GM23248 (cell line): ENCODE measurements at regions not wholly inside any gene's neighbourhood (a gene's known extent, or its start where the extent isn't known, plus 50 kb on each side); places are given as distances from the start of the nearest gene placed in this dataset.
A peak's percentile ranks its signal among the peaks of the same experiment; 100 is the strongest.

Experiments
- DNase-seq: peaks from one replicate; pipeline ENCODE4 v3.0.0-alpha.2; 2015
- H2AFZ ChIP-seq: fragments of 200-600 bp; sonication (generic); 2 replicates; pipeline ENCODE4 v1.6.1; 2016; ENCODE audit warnings: antibody characterized with exemption
- H3F3A ChIP-seq: fragments of 200-600 bp; sonication (generic); 2 replicates; pipeline ENCODE4 v1.6.1; 2016; ENCODE audit warnings: mild to moderate bottlenecking, antibody characterized with exemption, mixed run types; ENCODE audit not compliant: insufficient read depth
- H3K27ac ChIP-seq: fragments of 200-600 bp; sonication (generic); 2 replicates; pipeline ENCODE4 v1.5.1; 2016; ENCODE audit warnings: mild to moderate bottlenecking
- H3K27me3 ChIP-seq: fragments of 200-600 bp; sonication (generic); replicated peaks from 2 replicates; pipeline ENCODE4 v1.6.1; 2016; ENCODE audit warnings: mild to moderate bottlenecking; ENCODE audit not compliant: insufficient read depth
- H3K36me3 ChIP-seq: fragments of 200-600 bp; sonication (generic); 2 replicates; pipeline ENCODE4 v1.6.1; 2016; ENCODE audit warnings: low read depth, mild to moderate bottlenecking
- H3K4me1 ChIP-seq: fragments of 200-600 bp; sonication (generic); 2 replicates; pipeline ENCODE4 v1.6.1; 2016; ENCODE audit warnings: mild to moderate bottlenecking; ENCODE audit not compliant: insufficient read depth
- H3K4me2 ChIP-seq: fragments of 200-600 bp; sonication (generic); one replicate; pipeline ENCODE4 v1.6.1; 2016; ENCODE audit warnings: mild to moderate bottlenecking; ENCODE audit not compliant: unreplicated experiment
- H3K4me3 ChIP-seq: fragments of 200-600 bp; sonication (generic); 2 replicates; pipeline ENCODE4 v1.5.1; 2016; ENCODE audit warnings: mild to moderate bottlenecking
- H3K79me2 ChIP-seq: fragments of 200-600 bp; sonication (generic); 2 replicates; pipeline ENCODE4 v1.6.1; 2016; ENCODE audit warnings: mild to moderate bottlenecking; ENCODE audit not compliant: insufficient read depth
- H3K9ac ChIP-seq: fragments of 200-600 bp; sonication (generic); 2 replicates; pipeline ENCODE4 v1.6.1; 2016; ENCODE audit warnings: mild to moderate bottlenecking
- H3K9me2 ChIP-seq: fragments of 200-600 bp; sonication (generic); 2 replicates; pipeline ENCODE4 v1.6.1; 2016; ENCODE audit warnings: mixed run types, mild to moderate bottlenecking, moderate library complexity; ENCODE audit not compliant: insufficient read depth
- H3K9me3 ChIP-seq: fragments of 200-600 bp; sonication (generic); one replicate; pipeline ENCODE4 v1.6.1; 2017; ENCODE audit warnings: low read depth
- H4K20me1 ChIP-seq: fragments of 200-600 bp; sonication (generic); 2 replicates; pipeline ENCODE4 v1.6.0; 2016; ENCODE audit not compliant: insufficient read depth
- EZH2 ChIP-seq: fragments of 200-600 bp; sonication (generic); IDR thresholded peaks from 2 replicates; pipeline ENCODE4 v1.6.1; 2018; ENCODE audit warnings: antibody characterized with exemption, mild to moderate bottlenecking; ENCODE audit not compliant: insufficient read depth, poor library complexity, severe bottlenecking
- EZH2phosphoT487 ChIP-seq: fragments of 200-600 bp; sonication (generic); IDR thresholded peaks from 2 replicates; pipeline ENCODE4 v1.6.1; 2018; ENCODE audit warnings: antibody characterized with exemption, moderate library complexity, mild to moderate bottlenecking, low read depth; ENCODE audit not compliant: insufficient read depth
- WGBS, 2 experiments: methylation state at CpG; one replicate each; pipeline ENCODE4 v1.1.6; 2015 to 2017; ENCODE audit warnings: low lambda C conversion rate in 2 of 2, low coverage in 1 of 2; ENCODE audit errors: missing lambda C conversion rate in 2 of 2; 5-methylcytosine and 5-hydroxymethylcytosine counted together
- in situ Hi-C: fragments of 300-500 bp; cut with MboI; formaldehyde crosslinking; loops from 2 replicates; pipeline ENCODE4 v1.15.0; 2020

DNA sequence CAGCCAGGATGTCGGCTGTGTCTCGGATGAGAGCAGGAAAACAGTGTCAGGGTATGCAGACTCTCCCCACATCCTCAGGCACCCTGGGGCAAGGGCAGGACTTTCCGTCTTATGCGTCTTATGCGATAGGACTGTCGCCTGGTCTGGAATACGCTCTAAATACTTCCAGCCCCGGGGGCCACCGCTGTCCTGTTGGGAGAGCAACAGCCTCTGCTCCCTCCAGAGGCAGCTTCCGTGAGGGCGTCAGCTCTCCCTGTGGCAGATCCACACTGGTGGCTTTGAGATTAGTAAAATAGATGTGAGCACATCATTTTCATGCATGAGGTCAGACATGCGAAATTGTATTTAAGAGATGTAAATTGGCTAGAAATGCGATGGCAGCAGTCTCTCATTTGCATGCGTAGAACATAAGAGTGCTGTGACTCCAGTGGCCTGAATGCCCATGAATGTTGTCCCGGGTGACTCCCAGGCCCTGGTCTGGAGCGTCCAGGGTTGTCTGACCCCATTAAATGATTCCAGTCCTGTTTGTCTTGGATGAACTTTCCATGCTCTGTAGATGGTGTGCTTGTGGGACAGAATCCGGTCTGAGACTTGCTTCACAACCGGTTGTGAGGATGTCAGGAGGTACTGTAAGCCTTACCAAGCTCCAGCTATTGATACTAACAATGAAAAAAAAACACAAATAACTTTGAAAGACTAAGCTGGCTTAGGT lies 228.2 kb downstream of the SYK start:
- Histone ChIP-seq H3K79me2 (no peaks in the 10 kb centered on the region), H3K9ac (no peak overlapping the region), H3K9me3 (no peaks in the 10 kb centered on the region), H3K9me2 (no peaks in the 10 kb centered on the region), H3K4me2 (no peak overlapping the region), H2AFZ (no peak overlapping the region), H3K27me3 (no peaks in the 10 kb centered on the region), H3K4me3 (no peak overlapping the region), H3K27ac (no peak overlapping the region), H4K20me1 (no peaks in the 10 kb centered on the region), H3K36me3 (no peaks in the 10 kb centered on the region), H3F3A (no peaks in the 10 kb centered on the region), H3K4me1 (no peaks in the 10 kb centered on the region)
- WGBS, 2 experiments = 88 to 89% methylated on average over 18 of the region's 18 CpGs
- TF ChIP-seq EZH2phosphoT487 (no peak), EZH2 (no peak)
- in situ Hi-C loops = no loop called here
- DNase-seq = no peak

- Histone ChIP-seq H3K9me2 (no peaks in the 10 kb centered on the region), H3K27me3 (no peaks in the 10 kb centered on the region), H3F3A (no peaks in the 10 kb centered on the region), H3K4me2 (no peak overlapping the region), H3K9ac (no peak overlapping the region), H3K4me1 (no peaks in the 10 kb centered on the region), H3K79me2 (no peaks in the 10 kb centered on the region), H4K20me1 (no peaks in the 10 kb centered on the region), H2AFZ (no peak overlapping the region), H3K36me3 (no peaks in the 10 kb centered on the region), H3K4me3 (no peak overlapping the region), H3K9me3 (no peaks in the 10 kb centered on the region), H3K27ac (no peak overlapping the region)
- TF ChIP-seq EZH2 (no peak), EZH2phosphoT487 (no peak)
- DNase-seq = no peak
- in situ Hi-C loops = no loop called here
- 73 to 76% methylated on average over 7 of the region's 7 CpGs for WGBS, 2 experiments
Measured at GRCh38 chr9:91032121-91032531, 230.5 kb downstream of the SYK start.

- WGBS, 2 experiments = 91 to 94% methylated on average over 5 of the region's 5 CpGs
- in situ Hi-C loops = no loop called here
- Histone ChIP-seq H3K27ac (no peak overlapping the region), H3K4me2 (no peak overlapping the region), H3K79me2 (no peaks in the 10 kb centered on the region), H3K27me3 (no peaks in the 10 kb centered on the region), H3K9me3 (no peaks in the 10 kb centered on the region), H3F3A (peaks cover 8% of the 10 kb centered on the region; the same call in 1 of the 2 replicates), H3K9ac (no peak overlapping the region), H3K36me3 (no peaks in the 10 kb centered on the region), H2AFZ (no peak overlapping the region), H3K9me2 (no peaks in the 10 kb centered on the region), H3K4me1 (peaks cover 11% of the 10 kb centered on the region), H3K4me3 (no peak overlapping the region), H4K20me1 (no peaks in the 10 kb centered on the region)
- TF ChIP-seq EZH2 = no peak
- no peak for TF ChIP-seq EZH2phosphoT487
- no peak for DNase-seq
Measured at GRCh38 chr9:91033270-91033669, 231.7 kb downstream of the SYK start.

DNA sequence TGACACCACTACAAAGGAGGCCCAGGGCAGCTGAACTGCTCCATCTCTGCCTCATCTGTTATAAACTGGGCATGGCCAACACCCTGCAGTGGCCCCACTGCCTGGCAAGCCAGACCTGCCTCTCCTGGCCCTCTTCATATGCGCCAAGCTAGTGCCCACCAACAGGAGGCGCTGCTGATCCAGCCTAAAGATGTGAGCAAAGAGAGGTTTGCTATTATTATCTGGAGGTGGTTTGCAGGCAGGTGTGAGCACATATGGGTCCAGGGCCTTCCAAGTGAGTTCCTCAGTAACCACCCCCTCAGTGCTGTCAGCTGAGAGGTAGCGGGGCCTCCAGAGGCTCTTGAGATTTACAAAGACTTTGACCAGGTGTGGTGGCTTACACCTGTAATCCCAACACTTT lies 232.2 kb downstream of the SYK start:
- Histone ChIP-seq H4K20me1 (no peaks in the 10 kb centered on the region), H2AFZ (no peak overlapping the region), H3K9me2 (no peaks in the 10 kb centered on the region), H3K4me3 (no peak overlapping the region), H3K36me3 (no peaks in the 10 kb centered on the region), H3K9ac (no peak overlapping the region), H3K27ac (no peak overlapping the region), H3K79me2 (no peaks in the 10 kb centered on the region), H3K4me2 (no peak overlapping the region), H3K9me3 (no peaks in the 10 kb centered on the region), H3K4me1 (peaks cover 12% of the 10 kb centered on the region), H3F3A (peaks cover 14% of the 10 kb centered on the region; the same call in 1 of the 2 replicates), H3K27me3 (no peaks in the 10 kb centered on the region)
- in situ Hi-C loops = no loop called here
- no peak for TF ChIP-seq EZH2phosphoT487
- TF ChIP-seq EZH2 = no peak
- 95 to 97% methylated on average over 3 of the region's 3 CpGs for WGBS, 2 experiments
- DNase-seq = peak; percentile 22

- in situ Hi-C loops = no loop called here
- WGBS, 2 experiments = 89 to 90% methylated on average over 9 of the region's 9 CpGs
- Histone ChIP-seq H3K9me2 (no peaks in the 10 kb centered on the region), H3K27ac (no peak overlapping the region), H3K9ac (no peak overlapping the region), H2AFZ (no peak overlapping the region), H3F3A (peaks cover 14% of the 10 kb centered on the region; the same call in 1 of the 2 replicates), H3K4me1 (peaks cover 12% of the 10 kb centered on the region), H3K4me2 (no peak overlapping the region), H3K9me3 (no peaks in the 10 kb centered on the region), H3K79me2 (no peaks in the 10 kb centered on the region), H4K20me1 (no peaks in the 10 kb centered on the region), H3K27me3 (no peaks in the 10 kb centered on the region), H3K4me3 (no peak overlapping the region), H3K36me3 (no peaks in the 10 kb centered on the region)
- TF ChIP-seq EZH2 (no peak), EZH2phosphoT487 (no peak)
- DNase-seq = no peak
Measured at GRCh38 chr9:91034521-91034920, 232.9 kb downstream of the SYK start.
